SU-DHL-6 (cell line): ENCODE measurements at regions not wholly inside any gene's neighbourhood (a gene's known extent, or its start where the extent isn't known, plus 50 kb on each side); places are given as distances from the start of the nearest gene placed in this dataset.

ENCODE experiments used
- CTCF ChIP-seq: fragments of 200-600 bp; sonication (generic); IDR thresholded peaks from one replicate; pipeline ENCODE4 v1.5.1; 2017; ENCODE audit warnings: antibody characterized with exemption, mild to moderate bottlenecking, low read length, moderate library complexity; ENCODE audit not compliant: insufficient read depth, poor library complexity, severe bottlenecking
- EZH2phosphoT487 ChIP-seq: fragments of 200-600 bp; sonication (generic), shearing (Covaris generic); conservative IDR thresholded peaks from 2 replicates; pipeline ENCODE4 v1.6.1; 2018; ENCODE audit warnings: mild to moderate bottlenecking, antibody characterized with exemption, low read length, moderate library complexity, mixed read lengths

GRCh38 chr16:13727943-13728342, 192.0 kb upstream of the ERCC4 start:
- no peak for TF ChIP-seq CTCF
- no peak for TF ChIP-seq EZH2phosphoT487
